HG03558 (cell line): ENCODE measurements at regions not wholly inside any gene's neighbourhood (a gene's known extent, or its start where the extent isn't known, plus 50 kb on each side); places are given as distances from the start of the nearest gene placed in this dataset.

Experiments
- ATAC-seq: cut with Tn5 transposase; IDR thresholded peaks from one replicate; pipeline ENCODE4 v1.9.1; 2021; ENCODE audit warnings: moderate number of reproducible peaks; ENCODE audit not compliant: unreplicated experiment; ENCODE audit errors: extremely low read depth

DNA sequence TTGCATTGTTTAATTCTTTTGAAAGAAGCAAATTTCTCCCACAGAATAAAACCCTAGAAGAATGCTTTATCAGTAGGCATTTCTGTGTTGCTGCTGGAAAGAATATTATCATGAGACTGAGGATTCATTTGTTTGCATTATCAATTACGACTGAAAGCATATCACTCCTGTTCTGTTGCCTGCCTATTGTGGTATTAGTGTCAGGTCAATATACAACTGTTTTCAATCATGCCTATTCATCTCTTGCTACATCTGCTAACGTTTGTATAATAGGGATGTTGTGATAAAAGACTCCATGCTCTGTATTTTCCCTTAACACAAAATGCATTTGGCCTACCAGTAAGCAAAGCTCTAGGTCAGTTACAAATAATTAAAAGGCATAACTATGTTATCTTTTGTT lies 221.5 kb downstream of the PTPRC start:
- no peak for ATAC-seq

DNA sequence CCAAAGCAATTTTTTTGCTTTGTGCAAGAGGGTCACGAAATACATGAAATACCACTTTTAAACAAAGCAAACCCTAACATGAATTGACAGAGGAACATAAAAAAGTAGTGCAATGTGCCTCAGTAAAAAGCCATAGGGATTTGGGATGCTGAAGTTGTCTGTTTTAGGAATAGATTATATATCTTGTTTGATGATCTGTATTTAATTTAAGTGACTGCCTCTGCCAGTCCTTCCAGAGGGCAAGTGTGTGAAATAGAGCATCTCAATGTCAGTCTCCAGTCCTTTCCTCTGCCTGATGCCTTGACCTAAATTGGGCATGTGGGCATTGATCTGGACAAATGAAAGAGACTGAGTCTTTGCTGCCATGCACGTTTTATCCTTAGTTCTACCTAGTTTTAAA lies 222.8 kb downstream of the PTPRC start:
- ATAC-seq, result no peak

DNA sequence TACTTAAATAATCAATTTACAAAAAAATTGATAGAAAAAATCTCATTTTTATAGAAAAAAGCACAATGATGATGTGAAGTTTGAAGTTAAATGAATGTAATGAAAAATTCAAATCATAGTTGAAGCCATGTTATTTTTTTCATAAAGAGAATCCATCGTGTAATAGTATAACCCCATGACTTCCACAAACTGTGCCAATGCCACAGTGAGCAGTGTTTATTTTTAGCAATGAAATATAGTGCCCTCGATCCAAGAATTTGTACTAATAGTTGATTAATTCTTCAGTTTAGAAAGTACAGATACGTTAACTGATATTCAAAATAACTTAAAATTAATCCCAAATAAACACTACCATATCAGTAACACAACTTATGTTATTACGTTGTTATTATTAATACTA lies 225.9 kb downstream of the PTPRC start:
- no peak for ATAC-seq

DNA sequence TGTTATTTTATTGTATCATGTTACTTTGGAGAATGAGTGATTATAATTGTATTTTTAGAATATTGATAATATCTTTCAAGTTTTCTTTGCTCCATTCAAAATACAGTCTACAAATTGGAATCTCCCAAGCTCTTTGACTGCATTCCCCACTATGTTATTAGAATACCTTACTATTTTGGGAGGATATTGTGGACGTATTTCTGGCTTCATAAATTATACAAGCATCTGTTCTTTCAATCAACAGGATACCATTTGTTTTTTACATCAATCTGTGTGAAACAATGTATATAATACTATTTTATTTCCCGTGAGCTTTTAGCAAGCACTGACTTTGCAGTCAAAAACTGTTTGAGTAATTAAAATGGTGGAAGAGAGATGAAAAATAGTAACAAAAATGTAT lies 226.5 kb downstream of the PTPRC start:
- ATAC-seq, result no peak

DNA sequence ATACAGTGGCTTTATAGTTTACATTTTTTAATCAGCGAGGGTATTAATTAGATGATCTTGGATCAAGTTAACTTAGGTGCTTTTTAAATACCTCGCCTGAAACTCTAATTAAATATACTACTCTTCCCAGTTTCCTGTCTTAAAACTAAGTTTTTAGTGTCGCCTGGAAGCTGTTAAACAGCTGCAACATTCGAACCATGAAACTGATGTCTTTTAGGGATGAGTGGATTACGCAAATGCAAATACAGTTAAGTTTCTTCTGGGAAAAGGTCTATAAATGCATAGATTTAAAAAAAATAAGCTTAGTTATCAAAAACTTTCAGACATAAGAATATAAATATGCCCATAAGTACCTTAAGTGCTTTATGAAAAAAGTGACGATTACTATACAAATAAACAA lies 228.3 kb downstream of the PTPRC start:
- ATAC-seq, result no peak

DNA sequence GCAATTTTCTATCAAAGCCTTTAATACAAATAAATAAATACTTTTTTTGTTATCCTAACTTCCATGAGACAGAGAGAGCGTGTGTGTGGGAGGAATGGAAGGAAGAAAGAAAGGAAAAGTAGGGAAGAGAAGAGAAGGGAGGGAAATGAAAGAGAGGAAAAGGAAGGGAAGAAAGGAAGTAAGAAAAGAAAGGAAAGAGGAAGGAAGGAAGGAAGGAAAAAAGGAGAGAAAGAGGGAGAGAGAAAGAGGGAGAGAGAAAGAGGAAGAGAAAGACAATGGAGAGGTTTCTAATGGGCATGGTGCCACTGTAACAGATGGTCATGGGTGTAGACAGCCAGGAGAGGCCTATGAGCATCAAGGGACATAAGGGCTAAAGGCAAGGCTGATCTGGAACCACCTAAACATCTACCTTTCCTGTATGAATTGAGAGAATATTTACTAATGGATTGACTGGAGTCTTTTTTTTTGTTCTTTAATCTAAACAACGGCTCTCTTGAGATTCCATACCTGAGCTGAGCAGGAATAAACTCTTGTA lies 234.9 kb downstream of the PTPRC start:
- ATAC-seq, result no peak

DNA sequence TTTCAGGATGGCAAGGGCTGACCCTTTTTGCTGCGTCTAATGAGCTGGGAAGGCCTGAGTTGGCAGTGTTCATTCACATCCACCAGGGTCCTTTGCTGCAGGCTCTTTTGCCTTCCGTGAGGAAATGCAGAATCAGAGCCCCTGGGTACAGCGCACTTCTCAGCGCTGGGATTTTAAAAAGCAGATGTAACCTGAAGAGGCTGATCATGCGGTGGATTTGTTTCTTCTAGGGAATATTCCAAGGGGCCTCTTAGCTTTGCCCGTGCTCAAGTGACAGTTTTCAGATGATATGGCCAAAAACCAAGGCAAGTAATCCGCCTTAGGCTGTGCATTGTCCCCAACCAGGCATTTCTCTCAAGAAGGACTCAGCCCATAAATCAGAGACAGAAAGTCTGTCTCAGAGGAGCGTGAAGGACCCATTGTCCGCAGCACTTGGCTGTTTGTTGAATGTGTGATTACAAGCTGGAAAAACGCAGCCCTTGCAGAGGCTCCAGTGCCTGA lies 237.6 kb downstream of the PTPRC start:
- no peak for ATAC-seq

GRCh38 chr1:198878566-198878965 lies 239.7 kb downstream of the PTPRC start:
- ATAC-seq, result no peak

DNA sequence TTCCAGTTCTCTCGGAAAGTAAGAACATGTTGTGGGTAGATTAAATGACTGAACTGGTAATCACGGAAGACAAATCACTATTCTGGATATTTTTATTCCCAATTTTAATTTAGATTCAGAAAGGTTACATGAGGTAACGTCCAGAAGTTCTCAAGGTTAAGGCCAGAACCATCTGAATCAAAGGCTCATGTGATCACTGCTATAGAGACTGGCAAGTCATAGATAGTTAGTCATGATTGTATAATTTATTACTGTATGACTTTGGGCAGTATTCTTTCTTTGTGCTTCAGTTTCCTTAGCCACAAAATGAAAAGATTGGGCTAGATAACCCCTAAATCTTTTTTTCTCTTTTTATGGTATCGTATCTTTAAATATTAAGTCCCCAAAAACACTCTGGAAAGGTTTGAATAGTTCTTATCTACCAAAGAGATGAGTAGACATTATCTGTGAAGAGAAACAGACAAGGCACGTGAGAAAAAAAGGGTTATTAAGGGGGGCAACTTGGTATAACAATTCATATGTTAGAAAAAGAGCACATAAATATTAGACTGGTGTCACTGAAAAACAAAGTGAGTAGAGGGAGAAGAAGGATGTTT lies 241.0 kb downstream of the PTPRC start:
- ATAC-seq, result no peak

- ATAC-seq, result no peak
Observed at GRCh38 chr1:198880397-198880796, 241.6 kb downstream of the PTPRC start.

DNA sequence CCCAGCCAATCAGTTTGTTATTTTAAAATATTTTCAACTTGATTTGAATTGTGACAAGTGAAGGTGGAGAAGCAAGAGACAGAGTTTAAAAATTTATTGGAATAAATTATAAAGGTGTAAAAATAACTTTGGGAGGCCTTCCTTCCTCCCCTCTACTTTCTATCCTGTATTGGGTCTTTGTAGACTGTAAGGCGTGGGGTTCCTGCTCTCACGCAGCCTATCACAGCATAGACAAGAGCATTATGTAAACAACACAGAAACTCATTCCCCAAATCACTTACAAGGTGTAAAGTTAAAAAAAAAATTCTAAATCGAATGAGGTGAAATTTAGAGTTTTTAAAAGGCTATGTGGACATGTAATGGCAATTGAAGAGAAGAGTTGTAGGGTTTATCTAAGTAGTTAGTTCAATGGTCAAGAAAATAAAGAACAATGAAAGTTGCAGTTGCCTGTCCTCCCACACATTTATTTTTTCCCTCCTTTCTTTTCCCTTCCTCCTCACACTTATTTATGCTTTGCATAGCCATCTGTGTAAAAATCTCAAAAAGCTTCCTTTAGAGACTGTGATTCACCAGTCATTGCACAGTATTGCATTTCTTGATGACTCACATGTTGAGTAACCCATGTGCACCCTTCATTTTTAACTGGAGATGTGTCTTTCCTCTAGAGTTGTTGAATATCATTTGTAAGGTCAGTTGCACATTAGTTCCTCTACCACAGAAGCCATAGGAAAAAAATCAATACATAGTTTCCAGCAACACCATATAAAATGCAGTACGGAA lies 242.2 kb downstream of the PTPRC start:
- no peak for ATAC-seq

DNA sequence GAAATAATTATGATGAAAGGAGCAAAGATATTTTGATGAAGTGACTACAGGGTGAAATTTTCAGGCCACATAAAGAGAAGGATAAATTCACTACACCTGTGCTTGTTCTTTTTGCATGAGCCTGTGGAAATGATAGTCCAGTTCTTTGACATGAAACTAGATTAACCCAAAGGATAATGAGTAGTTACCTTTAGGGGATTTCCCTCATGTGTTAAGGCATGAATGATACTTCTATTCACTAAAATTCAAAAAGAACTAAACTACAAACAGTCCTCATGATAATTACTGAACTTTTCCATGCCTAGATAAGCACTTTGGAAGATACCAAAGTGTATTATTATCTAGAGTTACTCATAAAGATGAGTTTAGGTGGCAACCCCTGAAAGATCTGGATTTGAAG lies 244.3 kb downstream of the PTPRC start:
- no peak for ATAC-seq

- no peak for ATAC-seq
Observed at GRCh38 chr1:198887866-198888265, 249.0 kb downstream of the PTPRC start.

- ATAC-seq, result no peak
Observed at GRCh38 chr1:198888379-198888943, 249.6 kb downstream of the PTPRC start.

- ATAC-seq, result no peak
Observed at GRCh38 chr1:198889101-198889500, 250.3 kb downstream of the PTPRC start.

GRCh38 chr1:198889749-198890148 lies 250.9 kb downstream of the PTPRC start:
- no peak for ATAC-seq

GRCh38 chr1:198890214-198890930 lies 251.5 kb downstream of the PTPRC start:
- no peak for ATAC-seq

GRCh38 chr1:198892065-198892464 lies 253.2 kb downstream of the PTPRC start:
- ATAC-seq, result no peak

- no peak for ATAC-seq
Observed at GRCh38 chr1:198893141-198893540, 254.3 kb downstream of the PTPRC start.

GRCh38 chr1:198893763-198894444 lies 255.1 kb downstream of the PTPRC start:
- ATAC-seq, result no peak
